Glutamatergic neuron (in vitro differentiated cells): ENCODE measurements at regions not wholly inside any gene's neighbourhood (a gene's known extent, or its start where the extent isn't known, plus 50 kb on each side); places are given as distances from the start of the nearest gene placed in this dataset.

Source experiments
- DNase-seq: peaks from one replicate; pipeline ENCODE4 v3.0.0; 2022
- H3K27ac Mint-ChIP-seq: one replicate; pipeline ENCODE4 v1.8.0; 2020; ENCODE audit warnings: mild to moderate bottlenecking, mixed read lengths, inconsistent platforms; ENCODE audit not compliant: unreplicated experiment
- H3K27me3 Mint-ChIP-seq: one replicate; pipeline ENCODE4 v1.8.0; 2020; ENCODE audit warnings: mild to moderate bottlenecking, moderate library complexity, mixed read lengths, inconsistent platforms; ENCODE audit not compliant: unreplicated experiment
- H3K36me3 Mint-ChIP-seq: one replicate; pipeline ENCODE4 v1.8.0; 2020; ENCODE audit warnings: mild to moderate bottlenecking, mixed read lengths, inconsistent platforms; ENCODE audit not compliant: unreplicated experiment
- H3K4me1 Mint-ChIP-seq: one replicate; pipeline ENCODE4 v1.8.0; 2020; ENCODE audit warnings: mild to moderate bottlenecking, low read depth, mixed read lengths, inconsistent platforms; ENCODE audit not compliant: unreplicated experiment
- H3K4me3 Mint-ChIP-seq: one replicate; pipeline ENCODE4 v1.8.0; 2020; ENCODE audit warnings: mild to moderate bottlenecking, mixed read lengths, inconsistent platforms; ENCODE audit not compliant: unreplicated experiment
- H3K9me3 Mint-ChIP-seq: one replicate; pipeline ENCODE4 v1.8.0; 2020; ENCODE audit warnings: mild to moderate bottlenecking, moderate library complexity, mixed read lengths, inconsistent platforms; ENCODE audit not compliant: unreplicated experiment
- TF ChIP-seq, protein P1 (sequence below): fragments of 200-600 bp; sonication (generic); IDR thresholded peaks from one replicate; pipeline ENCODE4 v1.5.0; 2021; ENCODE audit not compliant: partially characterized antibody, unreplicated experiment

DNA sequence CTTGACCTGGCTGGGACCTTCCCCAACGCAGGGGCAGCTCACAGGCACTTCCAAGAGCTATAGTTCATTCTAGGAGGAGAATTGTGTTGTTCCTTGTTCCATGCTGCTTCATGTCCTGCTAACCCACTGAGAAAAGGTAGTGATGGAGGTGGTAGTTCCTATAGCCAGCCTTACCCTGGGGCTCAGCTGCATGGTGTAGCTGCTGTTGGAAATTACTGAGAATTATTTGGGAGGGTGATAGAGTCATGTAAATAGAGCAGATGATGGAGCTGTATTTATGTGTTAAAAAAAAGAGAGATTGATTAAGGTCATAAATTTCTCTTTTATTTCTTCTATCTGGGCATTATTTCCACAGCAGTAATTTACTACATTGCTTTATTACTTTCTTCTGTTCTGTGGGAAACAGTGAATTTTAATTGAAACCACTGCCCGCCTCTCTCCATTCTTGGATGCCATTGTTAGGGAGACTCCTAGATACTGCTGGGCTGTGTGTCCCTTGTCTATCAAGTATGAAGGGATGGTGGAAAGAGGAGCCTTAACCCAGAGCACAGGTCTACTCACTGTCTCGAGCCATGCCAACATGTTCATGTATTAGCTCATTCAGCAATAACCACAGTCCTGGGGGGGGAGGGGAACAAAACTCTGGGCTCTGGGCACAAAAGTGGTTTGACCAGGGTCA lies 309.2 kb downstream of the FAT3 start:
- Mint-ChIP-seq H3K27me3 (no peaks in the 10 kb centered on the region), H3K4me3 (no peak overlapping the region), H3K27ac (no peak overlapping the region), H3K9me3 (no peaks in the 10 kb centered on the region), H3K36me3 (no peaks in the 10 kb centered on the region), H3K4me1 (peaks cover 6% of the 10 kb centered on the region)
- TF ChIP-seq, protein P1, sequence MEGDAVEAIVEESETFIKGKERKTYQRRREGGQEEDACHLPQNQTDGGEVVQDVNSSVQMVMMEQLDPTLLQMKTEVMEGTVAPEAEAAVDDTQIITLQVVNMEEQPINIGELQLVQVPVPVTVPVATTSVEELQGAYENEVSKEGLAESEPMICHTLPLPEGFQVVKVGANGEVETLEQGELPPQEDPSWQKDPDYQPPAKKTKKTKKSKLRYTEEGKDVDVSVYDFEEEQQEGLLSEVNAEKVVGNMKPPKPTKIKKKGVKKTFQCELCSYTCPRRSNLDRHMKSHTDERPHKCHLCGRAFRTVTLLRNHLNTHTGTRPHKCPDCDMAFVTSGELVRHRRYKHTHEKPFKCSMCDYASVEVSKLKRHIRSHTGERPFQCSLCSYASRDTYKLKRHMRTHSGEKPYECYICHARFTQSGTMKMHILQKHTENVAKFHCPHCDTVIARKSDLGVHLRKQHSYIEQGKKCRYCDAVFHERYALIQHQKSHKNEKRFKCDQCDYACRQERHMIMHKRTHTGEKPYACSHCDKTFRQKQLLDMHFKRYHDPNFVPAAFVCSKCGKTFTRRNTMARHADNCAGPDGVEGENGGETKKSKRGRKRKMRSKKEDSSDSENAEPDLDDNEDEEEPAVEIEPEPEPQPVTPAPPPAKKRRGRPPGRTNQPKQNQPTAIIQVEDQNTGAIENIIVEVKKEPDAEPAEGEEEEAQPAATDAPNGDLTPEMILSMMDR: no peak
- DNase-seq: no peak

DNA sequence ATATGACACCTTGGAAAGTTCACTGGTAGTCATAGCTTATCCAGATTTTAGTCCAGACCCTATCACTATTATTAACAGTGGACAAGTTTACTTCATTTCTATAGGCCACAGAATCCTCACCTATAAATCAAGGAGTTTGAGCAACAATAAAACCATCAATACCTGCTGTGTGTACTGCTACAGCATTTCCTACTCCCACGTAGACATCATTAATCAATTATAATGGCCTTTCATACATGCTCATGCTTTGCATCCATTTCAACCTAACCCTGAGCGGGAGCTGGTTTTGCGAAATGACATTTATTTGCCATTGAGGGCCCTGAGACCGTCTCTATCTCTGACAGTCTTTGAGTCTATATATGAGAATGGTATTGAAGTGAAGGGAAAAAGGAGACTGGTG lies 312.3 kb downstream of the FAT3 start:
- H3K9me3 Mint-ChIP-seq: no peaks in the 10 kb centered on the region

DNA sequence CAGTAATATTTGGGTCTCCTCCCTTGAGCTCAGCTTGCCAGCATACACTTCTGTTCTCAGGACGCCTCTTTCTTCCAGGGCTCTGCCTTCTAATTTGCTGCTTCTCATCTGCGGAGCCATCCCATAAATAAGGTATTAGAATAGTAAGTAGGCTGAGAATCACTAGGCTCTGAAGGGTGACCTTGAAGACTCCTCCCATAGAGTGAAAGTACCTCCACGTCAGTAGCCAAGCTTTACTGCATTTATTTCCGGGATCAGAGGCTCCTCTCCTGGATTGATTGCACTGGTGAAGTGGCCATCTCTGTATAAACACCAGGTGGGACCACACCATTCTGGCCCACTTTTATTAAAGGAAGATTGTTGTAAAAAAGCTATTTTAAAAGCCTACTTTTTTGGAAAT lies 315.5 kb downstream of the FAT3 start:
- Mint-ChIP-seq H3K27ac (no peak overlapping the region), H3K9me3 (no peaks in the 10 kb centered on the region), H3K36me3 (no peaks in the 10 kb centered on the region), H3K27me3 (peaks cover 2% of the 10 kb centered on the region), H3K4me1 (peaks cover 10% of the 10 kb centered on the region), H3K4me3 (no peak overlapping the region)
- no peak for DNase-seq
- TF ChIP-seq, protein P1: no peak

More for the DNA sequence above, 312.3 kb downstream of the FAT3 start:
- Mint-ChIP-seq H3K27ac (no peak overlapping the region), H3K4me3 (no peak overlapping the region), H3K4me1 (peaks cover 10% of the 10 kb centered on the region), H3K27me3 (no peaks in the 10 kb centered on the region), H3K36me3 (no peaks in the 10 kb centered on the region)
- DNase-seq: no peak
- TF ChIP-seq, protein P1: no peak

DNA sequence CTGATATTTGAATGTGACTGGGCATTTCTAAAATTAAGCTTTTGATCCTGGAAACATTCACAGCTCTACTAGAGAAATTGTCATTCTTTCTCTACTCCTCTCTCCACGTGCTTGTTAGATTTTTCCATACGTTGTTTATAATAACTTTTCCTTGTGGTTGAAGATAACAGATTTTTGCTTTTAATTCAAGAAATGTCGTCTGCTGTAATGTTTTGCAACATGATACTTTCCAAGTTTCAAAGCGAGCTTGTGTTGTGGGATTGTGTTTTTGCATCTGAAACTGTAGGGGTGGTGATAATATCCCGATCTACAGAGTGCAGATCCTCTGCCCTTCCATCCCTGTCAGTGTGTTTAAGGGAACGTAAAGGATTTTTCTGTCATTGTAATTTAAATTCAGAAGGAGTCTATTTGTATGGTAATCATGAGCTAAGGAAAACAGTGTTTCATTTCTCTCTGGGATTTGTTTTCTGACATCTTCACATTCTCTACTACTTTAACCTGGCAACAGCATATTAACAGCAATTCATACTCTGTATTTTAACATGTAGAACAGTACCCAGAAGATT lies 321.4 kb downstream of the FAT3 start:
- H3K9me3 Mint-ChIP-seq: no peaks in the 10 kb centered on the region
- peaks cover 2% of the 10 kb centered on the region for H3K27me3 Mint-ChIP-seq
- H3K27ac Mint-ChIP-seq: no peak overlapping the region
- no peak overlapping the region for H3K4me3 Mint-ChIP-seq
- no peak for DNase-seq
- peaks cover 16% of the 10 kb centered on the region for H3K4me1 Mint-ChIP-seq
- TF ChIP-seq, protein P1: no peak
- no peaks in the 10 kb centered on the region for H3K36me3 Mint-ChIP-seq

DNA sequence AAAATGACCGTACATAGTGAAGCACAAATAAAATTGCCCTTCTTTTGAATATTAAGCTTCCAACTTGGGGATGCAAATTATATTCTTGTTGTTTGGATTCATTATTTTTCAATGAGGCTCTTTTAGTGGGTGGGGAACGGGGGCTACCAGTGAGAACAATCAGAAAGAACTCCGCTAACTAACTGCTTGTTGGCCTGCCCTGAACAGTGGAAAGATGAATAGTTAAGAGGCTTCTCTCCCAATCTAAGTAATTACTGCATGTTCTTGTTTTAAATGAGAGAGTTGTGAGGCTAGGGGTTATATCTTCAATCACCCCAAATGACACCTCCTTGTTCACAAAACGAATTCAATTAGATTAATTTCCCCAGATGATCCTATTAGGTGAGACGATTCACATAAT lies 322.0 kb downstream of the FAT3 start:
- H3K4me1 Mint-ChIP-seq: peaks cover 16% of the 10 kb centered on the region
- TF ChIP-seq, protein P1: no peak
- H3K36me3 Mint-ChIP-seq: no peaks in the 10 kb centered on the region
- no peak overlapping the region for H3K4me3 Mint-ChIP-seq
- no peak overlapping the region for H3K27ac Mint-ChIP-seq
- no peak for DNase-seq
- no peaks in the 10 kb centered on the region for H3K9me3 Mint-ChIP-seq
- H3K27me3 Mint-ChIP-seq: peaks cover 2% of the 10 kb centered on the region
